CD4-positive, CD25-positive, alpha-beta regulatory T cell (primary cell): ENCODE measurements at regions not wholly inside any gene's neighbourhood (a gene's known extent, or its start where the extent isn't known, plus 50 kb on each side); places are given as distances from the start of the nearest gene placed in this dataset.

Experiments
- ATAC-seq, 2 donors: fragments of 150-1000 bp; cut with Tn5 transposase; one replicate each; pipeline ENCODE4 v1.10.0; 2021; ENCODE audit warnings: low read depth in 2 of 2, moderate number of reproducible peaks in 2 of 2, moderate library complexity in 1 of 2
- DNase-seq, 3 donors: peaks; one replicate each; pipeline versions ENCODE4 v3.0.0 to v3.0.0-alpha.2; 2012 to 2022; ENCODE audit warnings: mixed read lengths in 1 of 3
- H3K27ac ChIP-seq: one replicate; pipeline ENCODE4 v1.7.0; 2013; ENCODE audit warnings: mild to moderate bottlenecking, low read length; ENCODE audit not compliant: insufficient read depth, poor library complexity, severe bottlenecking
- H3K27me3 ChIP-seq: one replicate; pipeline ENCODE4 v1.7.0; 2013; ENCODE audit warnings: low read length; ENCODE audit not compliant: control insufficient read depth, insufficient read depth
- H3K36me3 ChIP-seq: one replicate; pipeline ENCODE4 v1.7.0; 2013; ENCODE audit warnings: mild to moderate bottlenecking, low read length, moderate library complexity; ENCODE audit not compliant: control insufficient read depth, insufficient read depth
- H3K4me1 ChIP-seq: 2 replicates; pipeline ENCODE4 v1.7.0; 2013; ENCODE audit warnings: mild to moderate bottlenecking, low read length; ENCODE audit not compliant: insufficient read depth, control insufficient read depth, poor library complexity, severe bottlenecking
- H3K4me3 ChIP-seq: one replicate; pipeline ENCODE4 v1.7.0; 2013; ENCODE audit warnings: low read depth, mild to moderate bottlenecking, low read length, moderate library complexity
- H3K9me3 ChIP-seq, 2 experiments: 1 replicate in 1 of 2; 2 replicates in 1 of 2; pipeline ENCODE4 v1.7.0; 2013; ENCODE audit warnings: low read length in 2 of 2, mild to moderate bottlenecking in 1 of 2, moderate library complexity in 1 of 2; ENCODE audit not compliant: control insufficient read depth in 2 of 2
- H3K27ac Mint-ChIP-seq, 3 donors: one replicate each; pipeline ENCODE4 v1.8.0; 2020 to 2022; ENCODE audit warnings: mild to moderate bottlenecking in 3 of 3, mixed read lengths in 3 of 3, moderate library complexity in 2 of 3
- H3K27me3 Mint-ChIP-seq: one replicate; pipeline ENCODE4 v1.8.0; 2022; ENCODE audit warnings: mild to moderate bottlenecking, mixed read lengths
- H3K36me3 Mint-ChIP-seq: one replicate; pipeline ENCODE4 v1.8.0; 2020; ENCODE audit warnings: mixed read lengths
- H3K4me1 Mint-ChIP-seq, 4 donors: one replicate each; pipeline ENCODE4 v1.8.0; 2020 to 2022; ENCODE audit warnings: mixed read lengths in 4 of 4, mild to moderate bottlenecking in 1 of 4
- H3K4me3 Mint-ChIP-seq, 4 donors: one replicate each; pipeline ENCODE4 v1.8.0; 2020 to 2022; ENCODE audit warnings: mild to moderate bottlenecking in 4 of 4, mixed read lengths in 4 of 4, moderate library complexity in 3 of 4
- H3K9me3 Mint-ChIP-seq, 7 donors: one replicate each; pipeline ENCODE4 v1.8.0; 2020 to 2022; ENCODE audit warnings: mixed read lengths in 7 of 7, mild to moderate bottlenecking in 3 of 7, moderate library complexity in 2 of 7

- ATAC-seq (no peak), DNase-seq (no peak)
- Mint-ChIP-seq H3K27ac (no peak overlapping the region), H3K4me1 (peaks cover 10 to 36% (median 21%) of the 10 kb centered on the region in 4 donors), H3K27me3 (no peaks in the 10 kb centered on the region), H3K4me3 (no peak overlapping the region), H3K36me3 (no peaks in the 10 kb centered on the region), H3K9me3 (no peaks in the 10 kb centered on the region)
- no peak overlapping the region for H3K27ac ChIP-seq
- no peaks in the 10 kb centered on the region for H3K27me3 ChIP-seq
- H3K36me3 ChIP-seq, result no peaks in the 10 kb centered on the region
- H3K9me3 ChIP-seq, result no peaks in the 10 kb centered on the region
- peaks cover 7% of the 10 kb centered on the region for H3K4me1 ChIP-seq
- H3K4me3 ChIP-seq, result no peak overlapping the region
These were observed 60.8 kb upstream of the MYCBP2 start for GRCh38 chr13:77387607-77388200.

GRCh38 chr13:77386880-77387606, 60.1 kb upstream of the MYCBP2 start:
- DNase-seq (no peak), ATAC-seq (no peak)
- Histone ChIP-seq H3K36me3 (no peaks in the 10 kb centered on the region), H3K9me3 (no peaks in the 10 kb centered on the region), H3K4me3 (no peak overlapping the region), H3K27me3 (no peaks in the 10 kb centered on the region), H3K27ac (no peak overlapping the region), H3K4me1 (peaks cover 7% of the 10 kb centered on the region)
- Mint-ChIP-seq H3K36me3 (no peaks in the 10 kb centered on the region), H3K9me3 (no peaks in the 10 kb centered on the region), H3K4me3 (no peak overlapping the region), H3K4me1 (peaks cover 8 to 35% (median 20%) of the 10 kb centered on the region in 4 donors), H3K27me3 (no peaks in the 10 kb centered on the region), H3K27ac (no peak overlapping the region)

- H3K9me3 Mint-ChIP-seq, result no peaks in the 10 kb centered on the region
- no peaks in the 10 kb centered on the region for H3K36me3 ChIP-seq
- no peaks in the 10 kb centered on the region for H3K27me3 Mint-ChIP-seq
- ATAC-seq (no peak), DNase-seq (no peak)
- no peak overlapping the region for H3K4me3 ChIP-seq
- H3K36me3 Mint-ChIP-seq, result no peaks in the 10 kb centered on the region
- H3K27me3 ChIP-seq, result no peaks in the 10 kb centered on the region
- peaks cover 6 to 25% (median 15%) of the 10 kb centered on the region in 4 donors for H3K4me1 Mint-ChIP-seq
- H3K27ac ChIP-seq, result no peak overlapping the region
- H3K9me3 ChIP-seq, result no peaks in the 10 kb centered on the region
- no peak overlapping the region for H3K27ac Mint-ChIP-seq
- peaks cover 7% of the 10 kb centered on the region for H3K4me1 ChIP-seq
- H3K4me3 Mint-ChIP-seq, result no peak overlapping the region
These were observed 59.2 kb upstream of the MYCBP2 start for GRCh38 chr13:77386046-77386445.

GRCh38 chr13:77384999-77385398, 58.1 kb upstream of the MYCBP2 start:
- Histone ChIP-seq H3K27ac (no peak overlapping the region), H3K9me3 (no peaks in the 10 kb centered on the region), H3K4me3 (no peak overlapping the region), H3K4me1 (peaks cover 7% of the 10 kb centered on the region), H3K36me3 (no peaks in the 10 kb centered on the region), H3K27me3 (no peaks in the 10 kb centered on the region)
- ATAC-seq (no peak), DNase-seq (no peak)
- Mint-ChIP-seq H3K4me3 (no peak overlapping the region), H3K4me1 (peaks cover 6 to 16% (median 10%) of the 10 kb centered on the region in 4 donors), H3K9me3 (no peaks in the 10 kb centered on the region), H3K27ac (no peak overlapping the region), H3K36me3 (no peaks in the 10 kb centered on the region), H3K27me3 (no peaks in the 10 kb centered on the region)

- Histone ChIP-seq H3K36me3 (no peaks in the 10 kb centered on the region), H3K27ac (no peak overlapping the region), H3K4me3 (no peak overlapping the region), H3K27me3 (no peaks in the 10 kb centered on the region), H3K9me3 (no peaks in the 10 kb centered on the region), H3K4me1 (no peaks in the 10 kb centered on the region)
- no peak for DNase-seq
- H3K36me3 Mint-ChIP-seq, result no peaks in the 10 kb centered on the region
- H3K9me3 Mint-ChIP-seq, result no peaks in the 10 kb centered on the region
- H3K4me3 Mint-ChIP-seq, result no peak overlapping the region
- no peak for ATAC-seq
- H3K4me1 Mint-ChIP-seq, result no peaks in the 10 kb centered on the region
- no peaks in the 10 kb centered on the region for H3K27me3 Mint-ChIP-seq
- H3K27ac Mint-ChIP-seq, result no peak overlapping the region
These were observed 56.2 kb upstream of the MYCBP2 start for GRCh38 chr13:77383097-77383496.

GRCh38 chr13:77381059-77381458, 54.2 kb upstream of the MYCBP2 start:
- H3K36me3 ChIP-seq, result no peaks in the 10 kb centered on the region
- ATAC-seq (no peak), DNase-seq (no peak)
- no peaks in the 10 kb centered on the region for H3K9me3 Mint-ChIP-seq
- H3K27ac ChIP-seq, result no peak overlapping the region
- no peaks in the 10 kb centered on the region for H3K9me3 ChIP-seq
- no peaks in the 10 kb centered on the region for H3K4me1 ChIP-seq
- H3K27me3 Mint-ChIP-seq, result no peaks in the 10 kb centered on the region
- H3K27me3 ChIP-seq, result no peaks in the 10 kb centered on the region
- H3K4me1 Mint-ChIP-seq, result no peaks in the 10 kb centered on the region
- no peak overlapping the region for H3K27ac Mint-ChIP-seq
- H3K4me3 Mint-ChIP-seq, result no peak overlapping the region
- no peaks in the 10 kb centered on the region for H3K36me3 Mint-ChIP-seq
- no peak overlapping the region for H3K4me3 ChIP-seq

GRCh38 chr13:77379508-77379907, 52.6 kb upstream of the MYCBP2 start:
- DNase-seq (no peak), ATAC-seq (no peak)
- no peaks in the 10 kb centered on the region for H3K27me3 Mint-ChIP-seq
- no peak overlapping the region for H3K4me3 Mint-ChIP-seq
- no peaks in the 10 kb centered on the region for H3K4me1 Mint-ChIP-seq
- no peaks in the 10 kb centered on the region for H3K27me3 ChIP-seq
- no peaks in the 10 kb centered on the region for H3K9me3 ChIP-seq
- no peaks in the 10 kb centered on the region for H3K4me1 ChIP-seq
- no peak overlapping the region for H3K27ac ChIP-seq
- no peaks in the 10 kb centered on the region for H3K9me3 Mint-ChIP-seq
- no peaks in the 10 kb centered on the region for H3K36me3 ChIP-seq
- no peak overlapping the region for H3K27ac Mint-ChIP-seq
- no peaks in the 10 kb centered on the region for H3K36me3 Mint-ChIP-seq
- no peak overlapping the region for H3K4me3 ChIP-seq

- Mint-ChIP-seq H3K27ac (no peak overlapping the region), H3K4me3 (no peak overlapping the region), H3K4me1 (no peaks in the 10 kb centered on the region), H3K36me3 (no peaks in the 10 kb centered on the region), H3K9me3 (no peaks in the 10 kb centered on the region), H3K27me3 (no peaks in the 10 kb centered on the region)
- no peaks in the 10 kb centered on the region for H3K27me3 ChIP-seq
- H3K27ac ChIP-seq, result no peak overlapping the region
- ATAC-seq, result no peak
- H3K4me1 ChIP-seq, result no peaks in the 10 kb centered on the region
- H3K4me3 ChIP-seq, result no peak overlapping the region
- no peak for DNase-seq
- H3K9me3 ChIP-seq, result no peaks in the 10 kb centered on the region
- H3K36me3 ChIP-seq, result no peaks in the 10 kb centered on the region
These were observed 51.8 kb upstream of the MYCBP2 start for GRCh38 chr13:77378662-77379061.
